Muscle of arm (tissue), 1 donor: ENCODE measurements at regions not wholly inside any gene's neighbourhood (a gene's known extent, or its start where the extent isn't known, plus 50 kb on each side); places are given as distances from the start of the nearest gene placed in this dataset.
"Not testable (repeated sequence)": the region's sequence is repeated elsewhere in the genome, so short reads cannot be mapped to it uniquely, and the experiment has no call there.

Experiments
- DNase-seq: peaks from one replicate; pipeline ENCODE4 v3.0.0-alpha.2; 2013

GRCh38 chr4:125590158-125590557, 275.4 kb downstream of the FAT4 start:
- DNase-seq, result no peak

- no peak for DNase-seq
These were observed 276.5 kb downstream of the FAT4 start for GRCh38 chr4:125591290-125591689.

- no peak for DNase-seq
These were observed 279.4 kb downstream of the FAT4 start for GRCh38 chr4:125594056-125594602.

GRCh38 chr4:125605926-125606325, 291.2 kb downstream of the FAT4 start:
- not testable (repeated sequence) for DNase-seq

GRCh38 chr4:125620066-125620860, 305.5 kb downstream of the FAT4 start:
- peak; percentile 77 for DNase-seq

GRCh38 chr4:125624951-125625350, 310.2 kb downstream of the FAT4 start:
- no peak for DNase-seq

- DNase-seq, result no peak
These were observed 312.2 kb downstream of the FAT4 start for GRCh38 chr4:125626946-125627345.

GRCh38 chr4:125639182-125639621, 324.4 kb downstream of the FAT4 start:
- no peak for DNase-seq

- DNase-seq, result no peak
These were observed 326.9 kb downstream of the FAT4 start for GRCh38 chr4:125641611-125642010.

GRCh38 chr4:125642645-125643044, 327.9 kb downstream of the FAT4 start:
- DNase-seq, result no peak

GRCh38 chr4:125649452-125649851, 334.7 kb downstream of the FAT4 start:
- DNase-seq, result no peak

- DNase-seq, result no peak
These were observed 335.8 kb downstream of the FAT4 start for GRCh38 chr4:125650557-125650956.

GRCh38 chr4:125651707-125652357, 337.1 kb downstream of the FAT4 start:
- DNase-seq, result not testable (repeated sequence)

GRCh38 chr4:125658773-125659172, 344.0 kb downstream of the FAT4 start:
- no peak for DNase-seq

- no peak for DNase-seq
These were observed 349.4 kb downstream of the FAT4 start for GRCh38 chr4:125663896-125664767.

- DNase-seq, result no peak
These were observed 351.9 kb downstream of the FAT4 start for GRCh38 chr4:125666635-125667034.

GRCh38 chr4:125676156-125676555, 361.4 kb downstream of the FAT4 start:
- DNase-seq, result no peak

GRCh38 chr4:125676583-125676982, 361.8 kb downstream of the FAT4 start:
- DNase-seq, result no peak

GRCh38 chr4:125677665-125678307, 363.0 kb downstream of the FAT4 start:
- DNase-seq, result no peak

- no peak for DNase-seq
These were observed 365.2 kb downstream of the FAT4 start for GRCh38 chr4:125679989-125680388.

GRCh38 chr4:125681240-125681639, 366.5 kb downstream of the FAT4 start:
- DNase-seq, result no peak

GRCh38 chr4:125682730-125683129, 368.0 kb downstream of the FAT4 start:
- DNase-seq, result no peak
